Fibroblast of skin of abdomen (primary cell): ENCODE measurements at regions not wholly inside any gene's neighbourhood (a gene's known extent, or its start where the extent isn't known, plus 50 kb on each side); places are given as distances from the start of the nearest gene placed in this dataset.
"Not testable (repeated sequence)": the region's sequence is repeated elsewhere in the genome, so short reads cannot be mapped to it uniquely, and the experiment has no call there.

Experiments
- DNase-seq: peaks from one replicate; pipeline ENCODE4 v3.0.0-alpha.2; 2013

DNA sequence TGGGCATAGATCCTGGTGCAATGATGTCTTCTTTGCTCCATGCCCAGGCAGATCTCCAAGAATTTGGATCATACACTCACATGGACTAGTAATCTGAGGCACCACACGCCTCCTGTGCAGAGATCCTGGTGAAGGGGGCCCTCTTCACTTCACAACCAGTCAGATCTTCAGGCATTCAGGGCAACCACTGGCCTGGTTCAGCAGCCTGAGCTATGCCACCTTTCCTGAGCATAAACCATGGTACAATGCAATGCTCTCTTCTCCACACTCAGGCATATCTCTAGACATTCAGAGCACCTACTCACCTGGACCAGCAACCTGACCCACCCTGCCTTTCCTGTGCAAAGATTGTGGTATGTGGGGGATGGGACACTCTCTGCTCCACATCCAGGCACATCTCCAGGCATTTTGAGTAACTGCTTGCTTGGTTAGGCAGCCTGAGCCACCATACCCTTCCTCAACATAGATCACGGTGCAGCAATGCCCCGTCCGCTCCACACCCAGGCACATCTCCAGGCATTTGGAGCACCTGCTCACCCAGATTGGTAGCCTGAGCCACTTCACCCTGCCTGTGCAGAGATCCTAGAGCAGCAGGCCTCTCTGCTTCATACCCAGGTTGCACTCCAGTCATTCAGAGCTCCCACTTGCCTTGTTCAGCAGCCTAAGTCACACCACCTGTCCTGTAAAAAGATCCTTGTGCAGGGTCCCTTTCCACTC, 532.2 kb upstream of the STEAP1 start:
- no peak for DNase-seq

DNA sequence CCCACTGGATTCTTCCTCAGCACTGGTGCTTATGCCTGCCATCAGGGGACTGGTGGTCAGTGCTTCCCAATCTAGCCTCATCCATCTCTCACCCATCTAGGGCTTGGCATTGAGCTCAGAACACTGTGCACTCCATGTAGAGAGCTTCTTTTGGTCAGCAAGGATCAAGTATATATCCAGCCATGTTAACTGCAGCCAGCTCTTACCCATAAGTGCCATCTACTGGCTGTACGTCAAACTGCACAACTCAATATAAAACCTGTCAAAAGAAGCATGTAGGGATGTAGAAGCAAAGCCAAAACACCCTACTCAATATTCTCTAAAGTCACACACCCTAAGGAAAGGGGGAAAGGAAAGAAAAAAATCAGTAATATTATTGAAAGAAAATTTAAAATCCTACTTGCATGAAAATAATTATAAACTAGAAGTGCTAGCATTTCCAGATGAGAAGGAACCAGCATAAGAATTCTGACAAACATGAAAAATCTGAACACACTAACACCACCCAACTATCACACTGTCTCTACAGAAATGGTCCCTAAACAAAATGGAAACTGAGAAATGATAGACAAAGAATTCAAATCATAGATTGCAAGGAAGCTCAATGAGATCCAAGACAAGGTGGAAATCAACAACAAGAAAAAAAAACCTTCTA, 531.1 kb upstream of the STEAP1 start:
- DNase-seq, result peak; percentile 40

DNA sequence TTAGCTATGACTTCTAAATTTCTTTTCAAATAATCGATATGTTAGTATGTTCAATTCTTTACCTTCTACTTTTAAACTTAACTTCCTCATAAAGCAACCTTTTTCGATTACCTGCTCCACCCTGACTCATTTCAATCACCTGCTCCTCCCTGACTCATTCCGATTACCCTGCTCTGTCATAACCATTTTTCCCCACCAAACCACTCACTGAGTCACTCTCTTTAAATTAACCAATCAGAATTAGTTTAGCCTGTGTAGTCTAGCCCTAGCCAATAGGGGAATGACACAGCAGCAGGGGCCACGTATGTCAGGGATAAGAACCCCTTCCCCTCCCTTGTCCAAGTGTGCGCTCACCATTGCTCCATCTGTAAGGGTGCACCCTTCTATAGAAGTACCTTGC, 530.1 kb upstream of the STEAP1 start:
- DNase-seq, result not testable (repeated sequence)

DNA sequence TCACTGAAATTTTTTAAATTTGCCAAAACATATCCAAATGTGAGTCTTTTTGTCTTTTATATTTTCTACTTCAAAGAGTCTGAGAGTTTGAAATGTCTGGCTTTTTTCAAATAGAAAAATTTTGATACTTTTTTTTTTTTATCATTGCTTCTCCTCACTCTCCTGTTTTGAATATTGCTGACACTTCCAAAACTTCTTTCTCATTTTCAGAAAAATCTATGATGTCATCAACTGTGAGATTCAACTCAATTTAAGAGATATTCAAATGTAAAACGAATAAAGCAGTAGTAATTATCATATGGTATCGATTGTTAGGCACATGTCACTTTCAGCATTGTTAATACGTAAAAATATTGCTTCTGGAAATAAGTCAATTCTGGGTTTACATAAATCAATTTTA, 505.8 kb upstream of the STEAP1 start:
- no peak for DNase-seq

DNA sequence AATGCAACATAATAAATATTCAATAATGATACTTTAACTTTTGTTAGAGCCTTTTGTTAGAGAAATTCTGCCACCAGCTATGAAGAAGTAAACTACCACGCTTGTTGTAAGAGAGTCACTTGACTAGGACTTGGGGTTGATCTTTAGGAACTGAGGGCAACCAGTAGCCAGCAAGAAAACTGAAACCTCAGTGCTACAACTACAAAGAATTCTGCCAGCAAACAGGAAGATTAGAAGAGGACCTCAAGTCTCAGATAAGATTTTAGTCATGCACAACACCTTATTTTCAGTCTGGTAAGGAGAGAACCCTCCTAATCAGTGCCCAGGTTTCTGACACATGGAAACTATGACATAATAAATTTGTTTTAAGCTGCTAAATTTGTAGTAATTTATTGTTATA, 498.3 kb upstream of the STEAP1 start:
- no peak for DNase-seq

DNA sequence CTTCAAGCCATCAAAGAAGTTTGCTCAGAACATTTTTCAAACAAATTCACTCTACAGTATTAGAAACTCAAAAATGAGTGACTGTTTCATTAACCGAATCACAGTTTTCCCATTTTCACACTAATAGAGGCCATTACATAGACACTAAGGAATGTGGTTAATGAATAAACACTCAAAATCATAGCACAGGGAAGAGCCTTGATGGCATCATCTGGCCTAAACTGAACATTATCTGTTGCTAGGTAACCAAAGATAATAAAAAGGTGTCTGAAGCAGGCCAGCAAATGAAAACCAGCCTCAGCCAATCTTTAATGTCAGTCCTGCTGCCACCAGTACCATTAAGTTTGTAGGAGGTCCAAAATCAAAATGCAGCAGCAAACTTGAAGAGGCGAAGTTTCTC, 492.4 kb upstream of the STEAP1 start:
- no peak for DNase-seq

DNA sequence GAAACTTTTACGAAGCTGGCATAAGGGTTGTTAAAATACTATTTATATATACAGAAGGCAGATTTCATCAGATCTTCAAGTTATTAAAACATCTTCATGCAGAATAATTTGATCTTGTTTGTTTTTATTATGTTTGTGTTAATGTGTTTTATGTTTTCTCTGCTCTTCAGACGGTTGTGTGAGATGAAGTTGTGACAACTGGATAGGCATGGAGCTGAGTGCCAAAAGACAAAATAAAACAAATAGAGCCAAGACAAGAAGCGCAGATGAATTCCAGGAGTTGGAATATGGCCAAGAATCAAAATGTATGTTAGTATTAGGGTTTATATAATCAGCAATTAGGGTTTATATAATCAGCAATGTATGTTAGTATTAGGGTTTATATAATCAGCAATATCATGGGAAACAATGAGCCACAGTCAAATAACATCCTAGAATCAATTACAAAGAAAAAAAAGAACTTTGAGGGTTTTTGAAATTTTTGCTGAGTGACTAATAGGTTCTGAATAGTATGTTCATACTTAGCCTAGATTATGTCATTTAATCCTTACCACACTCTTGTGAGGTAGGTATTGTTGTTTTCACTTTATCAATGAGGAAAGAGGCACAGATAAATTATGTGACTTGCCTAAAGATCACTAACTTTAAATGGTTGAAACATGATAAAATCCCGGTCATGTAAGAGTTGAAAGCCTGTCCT, 488.0 kb upstream of the STEAP1 start:
- no peak for DNase-seq

DNA sequence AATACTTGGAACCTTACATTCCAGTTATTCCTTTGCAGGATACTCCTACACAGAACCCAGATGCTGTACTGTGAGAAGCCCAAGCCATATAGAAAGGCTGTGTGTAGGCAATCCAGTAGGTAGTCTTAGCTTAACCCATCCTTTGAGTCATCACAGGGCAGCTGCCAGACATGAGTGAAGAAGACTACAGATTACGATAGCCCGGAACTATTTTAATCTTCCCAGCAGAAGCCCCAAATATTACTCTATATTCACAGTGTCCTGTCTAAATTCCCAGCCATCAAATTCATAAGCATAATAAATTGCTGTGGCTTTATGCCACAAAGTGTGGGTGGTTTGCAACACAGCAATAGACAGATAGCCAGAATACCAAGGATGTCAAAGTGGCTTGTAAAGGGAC, 474.1 kb upstream of the STEAP1 start:
- DNase-seq, result no peak

DNA sequence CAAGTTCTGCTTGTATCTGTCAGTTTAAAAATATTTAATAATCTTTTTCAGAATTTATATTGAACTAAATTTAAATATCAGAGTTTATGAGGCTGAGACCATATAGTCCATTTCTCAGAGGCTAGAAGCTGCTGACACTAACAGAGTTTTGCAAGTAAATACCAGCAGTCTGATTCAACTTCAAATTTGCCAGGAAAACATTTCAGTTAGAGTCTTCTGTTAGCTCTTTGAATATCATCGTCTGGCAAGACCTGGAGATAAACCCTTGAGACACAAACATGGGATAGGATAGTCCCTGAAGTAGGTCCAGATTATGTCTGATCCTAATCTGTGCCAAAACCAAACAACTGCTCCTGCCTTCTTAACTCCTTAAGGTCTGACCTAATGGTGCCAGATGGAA, 472.8 kb upstream of the STEAP1 start:
- DNase-seq, result no peak

DNA sequence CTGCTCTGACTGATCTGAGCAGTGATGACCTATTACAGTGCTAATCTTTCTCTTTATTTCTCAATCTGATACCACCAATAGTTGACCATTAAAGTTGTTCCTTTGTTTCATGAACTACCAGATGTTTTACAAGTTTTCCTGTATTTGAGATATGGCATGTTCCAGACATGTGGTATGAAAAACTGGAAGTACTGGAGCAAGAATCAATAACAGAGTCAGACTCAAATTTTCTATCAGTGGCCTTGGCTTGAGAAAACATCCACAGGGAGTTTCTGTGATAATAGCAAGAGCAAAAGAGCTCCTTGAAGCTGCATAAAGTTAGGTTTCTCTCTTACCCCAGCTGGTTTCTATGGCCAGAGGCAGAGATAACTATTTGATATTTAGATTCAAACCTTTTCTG, 469.0 kb upstream of the STEAP1 start:
- no peak for DNase-seq

DNA sequence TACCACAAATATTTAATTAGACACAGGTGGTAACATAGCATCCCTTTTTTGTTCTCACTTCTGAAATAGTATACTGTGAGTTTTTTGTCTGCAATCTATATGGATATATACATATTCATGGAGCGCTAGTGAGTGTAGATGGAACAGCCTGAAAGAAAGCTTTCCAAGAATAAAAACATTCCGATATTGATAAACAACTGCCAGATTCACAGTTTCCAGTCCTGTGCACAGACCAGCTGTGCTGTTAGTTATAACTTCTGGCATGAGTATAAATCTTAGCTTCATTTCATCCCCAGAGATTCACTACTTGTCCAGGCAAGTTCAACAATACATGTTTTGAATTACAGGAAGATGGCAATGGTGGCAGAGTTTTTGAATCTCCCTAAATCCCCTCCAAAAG, 467.1 kb upstream of the STEAP1 start:
- DNase-seq, result no peak

DNA sequence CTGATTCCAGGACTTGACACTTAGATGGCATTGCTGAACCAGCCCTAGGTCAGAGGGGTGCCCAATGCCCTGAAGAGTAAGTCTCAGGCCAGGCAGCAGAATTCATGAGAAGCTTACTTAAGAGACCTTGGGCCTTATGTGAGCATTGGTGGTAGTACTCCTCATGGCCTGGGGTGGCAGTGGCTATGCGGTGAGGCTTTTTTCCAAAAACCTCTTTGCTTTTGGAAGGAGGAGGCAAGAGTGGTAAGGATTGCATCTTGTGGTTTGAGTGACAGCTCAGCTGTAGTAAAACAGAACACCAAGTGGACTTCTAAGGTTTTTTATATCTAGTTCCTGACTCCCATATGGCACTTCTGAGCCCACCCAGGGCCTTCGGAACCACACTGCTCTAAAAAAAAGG, 459.0 kb upstream of the STEAP1 start:
- DNase-seq, result no peak

DNA sequence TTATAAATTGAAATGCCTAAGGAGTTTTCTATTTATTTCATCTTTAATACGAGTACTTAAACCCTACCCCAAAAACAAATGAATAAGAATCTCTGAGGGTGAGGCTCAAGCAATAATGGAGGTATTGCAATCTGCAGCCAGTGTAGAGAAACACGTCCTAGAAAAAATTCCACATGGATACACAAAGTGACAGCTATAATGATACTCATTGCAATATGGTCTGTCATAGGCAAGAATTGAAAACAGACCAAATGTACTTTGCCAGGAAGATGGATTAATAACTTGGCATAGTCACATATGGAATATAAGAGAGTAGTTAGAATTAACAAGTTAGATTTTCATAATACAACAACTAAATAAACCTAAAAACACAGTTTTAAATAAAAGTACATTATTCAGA, 440.1 kb upstream of the STEAP1 start:
- DNase-seq, result no peak

DNA sequence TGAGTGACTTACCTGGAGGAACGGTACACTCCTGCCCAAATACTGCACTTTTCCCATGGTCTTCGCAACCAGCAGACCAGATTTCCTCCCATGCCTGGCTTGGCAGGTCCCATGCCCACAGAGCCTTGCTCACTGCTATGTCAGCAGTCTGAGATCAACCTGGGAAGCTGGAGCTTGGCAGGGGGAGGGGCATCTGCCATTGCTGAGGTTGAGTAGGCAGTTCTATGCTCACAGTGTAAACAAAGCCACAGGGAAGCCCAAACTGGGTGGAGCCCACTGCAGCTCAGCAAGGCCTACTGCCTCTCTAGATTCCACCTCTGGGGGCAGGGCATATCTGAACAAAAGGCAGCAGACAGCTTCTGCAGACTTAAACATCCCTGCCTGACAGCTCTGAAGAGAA, 435.3 kb upstream of the STEAP1 start:
- DNase-seq, result not testable (repeated sequence)

DNA sequence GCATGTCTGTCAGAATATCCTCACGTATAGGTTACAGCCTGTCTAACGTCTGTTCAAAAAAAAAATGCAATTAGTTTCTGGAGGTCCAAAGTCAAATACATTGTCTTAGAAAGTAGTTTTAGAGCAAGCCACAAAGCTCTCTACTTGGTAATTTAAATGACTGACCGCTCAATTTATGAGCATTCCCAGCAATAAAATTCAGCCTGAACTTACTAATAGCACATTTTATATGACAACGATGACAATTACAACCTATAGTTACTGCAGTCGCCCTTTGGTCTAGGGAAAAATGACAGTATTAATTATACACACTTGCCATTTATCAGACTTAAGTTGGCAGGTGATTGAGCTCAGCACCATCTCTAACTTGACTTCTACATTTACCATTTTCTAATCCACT, 425.8 kb upstream of the STEAP1 start:
- DNase-seq, result no peak

DNA sequence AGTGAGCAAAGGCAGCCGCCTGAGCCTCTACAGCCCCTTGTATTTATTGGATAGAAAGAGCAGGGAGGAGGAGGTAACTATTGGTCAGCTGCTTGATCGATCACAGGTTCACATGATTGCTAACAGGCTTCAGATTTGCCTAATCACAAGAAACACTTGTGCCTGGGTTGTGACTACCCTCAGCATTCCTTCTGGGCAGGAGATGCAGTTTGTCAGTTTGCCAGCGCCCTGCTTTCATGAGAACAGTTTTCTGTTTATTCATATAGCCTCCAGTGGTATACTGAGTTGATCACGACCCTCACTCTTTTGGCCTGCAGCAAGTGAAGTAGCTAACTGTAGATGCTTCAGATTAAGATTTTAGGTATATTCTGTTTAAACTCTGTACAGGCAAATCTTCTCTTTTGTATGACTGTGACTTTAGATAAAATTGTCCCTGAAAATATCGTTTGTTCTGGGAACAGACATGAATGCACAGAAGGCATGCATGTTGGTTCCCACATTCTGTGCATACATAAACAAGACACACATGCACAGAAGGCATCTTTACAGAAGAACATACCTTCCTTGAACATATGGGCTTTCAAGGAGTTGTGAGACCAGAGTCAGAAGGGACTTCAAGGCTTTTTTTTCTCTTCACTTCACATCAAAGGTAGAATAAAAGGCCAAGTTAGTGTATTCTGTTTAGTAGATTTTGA, 422.4 kb upstream of the STEAP1 start:
- DNase-seq, result no peak

DNA sequence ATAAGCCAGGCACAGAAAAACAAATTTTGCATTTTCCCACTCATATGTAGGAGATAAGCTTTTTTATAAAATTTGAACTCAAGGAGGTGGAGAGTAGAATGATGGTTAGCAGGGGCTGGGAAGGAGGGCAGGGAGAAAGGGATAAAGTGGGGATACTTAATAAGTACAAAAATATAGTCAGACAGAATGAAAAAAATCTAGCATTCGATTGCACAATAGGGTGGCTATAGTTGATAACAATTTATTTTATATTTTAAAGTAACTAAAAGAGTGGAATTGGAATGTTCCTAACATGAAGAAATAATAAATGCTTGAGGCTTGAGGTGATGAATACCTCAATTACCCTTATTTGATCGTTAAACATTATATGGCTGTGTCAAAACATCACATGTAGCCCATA, 415.7 kb upstream of the STEAP1 start:
- DNase-seq, result no peak

DNA sequence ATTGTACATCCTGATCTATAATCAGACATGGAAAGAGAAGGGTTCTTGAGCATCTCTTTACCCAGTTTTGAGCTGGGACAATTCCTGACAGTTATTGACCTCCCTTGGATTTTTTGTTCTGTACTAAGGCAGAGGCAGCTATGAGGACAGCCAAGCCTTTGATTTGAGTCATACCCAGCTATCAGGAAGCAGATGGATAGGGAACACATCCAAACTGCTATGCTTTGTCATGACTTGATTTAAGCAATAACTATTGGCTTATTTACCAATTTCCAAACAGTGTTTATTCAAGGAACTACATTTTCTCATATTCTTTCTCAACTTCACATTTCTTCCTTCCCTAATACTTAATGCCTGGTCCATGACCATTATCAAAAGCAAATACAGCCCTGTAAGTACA, 396.4 kb upstream of the STEAP1 start:
- DNase-seq, result no peak

DNA sequence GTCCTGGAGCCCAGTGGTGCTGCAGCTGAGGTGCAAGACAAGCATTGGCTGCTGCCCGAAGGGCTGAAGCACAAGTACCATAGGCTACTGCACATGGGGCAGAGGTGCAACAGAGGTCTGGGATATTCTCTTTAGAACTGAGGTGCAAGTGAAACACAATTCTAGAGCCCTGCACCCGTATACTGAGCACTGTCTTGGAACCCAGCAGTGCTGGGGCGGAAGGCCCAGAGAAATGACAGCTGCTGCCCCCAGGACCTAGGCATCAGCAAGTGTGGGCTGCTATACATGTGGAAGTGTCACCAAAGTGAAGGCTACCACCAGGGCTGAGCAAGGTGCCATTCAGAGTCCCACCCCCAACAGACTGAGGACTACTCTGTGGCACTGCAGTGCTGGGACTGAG, 393.6 kb upstream of the STEAP1 start:
- DNase-seq, result no peak

DNA sequence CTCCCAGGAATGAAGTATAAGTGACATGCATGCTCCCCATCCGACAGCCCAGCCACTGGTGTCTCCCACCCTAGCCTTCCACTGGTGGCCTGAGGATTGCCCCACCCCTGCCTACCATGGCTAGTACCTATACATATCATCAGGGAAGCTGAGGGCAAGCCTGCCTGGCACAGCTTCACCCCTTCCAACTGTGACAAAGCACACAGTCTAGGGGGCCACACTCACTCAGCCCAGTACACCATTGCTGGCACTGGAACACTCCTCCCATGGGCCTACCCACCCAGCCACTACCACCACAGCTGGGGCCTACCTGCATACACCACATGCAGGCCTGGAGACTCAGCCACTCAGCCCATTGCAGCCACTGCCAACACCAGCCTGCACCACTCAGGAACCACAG, 393.1 kb upstream of the STEAP1 start:
- no peak for DNase-seq

DNA sequence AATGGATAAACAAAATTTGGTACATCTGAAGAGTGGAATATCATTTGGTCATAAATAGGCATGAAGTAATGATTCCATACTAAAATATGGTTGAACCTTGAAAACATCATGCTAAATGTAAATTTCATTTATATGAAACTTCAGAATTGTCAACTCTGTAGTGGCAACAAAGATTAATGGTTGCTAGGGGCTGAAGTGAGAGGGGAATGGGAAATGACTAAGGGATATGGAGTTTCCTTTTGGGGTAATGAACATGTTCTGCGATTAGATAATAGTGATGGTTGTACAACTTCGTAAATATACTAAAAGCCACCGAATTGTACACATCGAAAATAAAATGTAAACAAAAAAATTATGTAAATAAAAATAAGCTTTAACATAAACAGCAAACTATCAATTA, 384.1 kb upstream of the STEAP1 start:
- DNase-seq, result no peak

DNA sequence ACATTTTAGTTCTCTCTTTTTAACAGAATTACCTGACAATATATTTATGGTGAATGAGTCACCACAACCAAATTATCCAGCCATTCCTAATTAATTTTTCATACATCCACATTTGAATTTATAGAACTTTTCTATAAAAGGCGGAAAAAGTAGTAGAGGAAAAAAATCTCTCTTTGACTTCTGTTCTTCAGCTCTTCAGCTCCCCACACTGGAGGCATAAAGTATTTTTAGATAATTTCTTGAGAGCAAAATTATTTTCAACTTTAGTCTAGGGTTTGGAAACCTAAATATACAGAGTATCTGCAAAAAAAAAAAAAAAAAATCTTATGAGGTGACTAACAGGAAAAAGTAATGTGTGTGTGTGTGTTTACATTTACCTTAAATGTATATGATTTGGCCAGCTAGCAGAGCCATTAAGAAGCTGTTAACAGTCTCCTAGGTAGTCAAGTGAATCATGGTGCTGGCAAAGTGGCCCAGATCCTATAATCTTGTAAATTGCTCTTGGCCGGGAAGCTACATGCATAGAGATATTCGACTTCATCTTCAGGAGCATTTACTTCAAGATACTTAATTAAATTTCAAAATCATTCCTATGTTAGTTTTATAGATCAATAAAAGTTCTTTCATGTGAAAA, 383.1 kb upstream of the STEAP1 start:
- DNase-seq, result no peak

DNA sequence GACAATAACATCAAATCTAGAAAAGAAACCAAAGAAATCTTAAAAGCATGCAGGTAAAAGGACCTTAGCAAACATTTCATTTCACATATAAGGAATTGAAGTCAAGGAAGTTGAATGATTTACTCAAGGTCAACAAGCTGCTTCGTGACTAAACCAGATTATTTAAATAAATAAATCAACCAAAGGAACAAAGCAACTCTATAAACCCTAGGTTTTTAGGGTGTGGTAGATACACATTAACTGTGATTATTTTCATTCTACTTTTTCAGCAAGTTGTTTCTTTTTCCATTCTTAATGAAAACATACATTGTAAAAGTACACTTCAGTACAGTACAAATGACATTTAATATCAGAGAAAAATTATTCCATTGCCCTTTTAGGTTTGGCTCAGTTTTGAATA, 382.0 kb upstream of the STEAP1 start:
- no peak for DNase-seq
